ENCODE measurements at regions not wholly inside any gene's neighbourhood (a gene's known extent, or its start where the extent isn't known, plus 50 kb on each side); places are given as distances from the start of the nearest gene placed in this dataset.

GRCh38 chr6:168232062-168232461, 87.5 kb downstream of the DACT2 start:
- no peak for TF ChIP-seq CTCF (IDR thresholded peaks at IDR 0.05 in 4 of 5, conservative IDR thresholded peaks at IDR 0.05 in 1 of 5)
- no peak for TF ChIP-seq POLR2A (IDR thresholded peaks at IDR 0.05)

Measured in gastrocnemius medialis (tissue), 4 donors.